IPS DF 4.7 (cell line): ENCODE measurements at regions not wholly inside any gene's neighbourhood (a gene's known extent, or its start where the extent isn't known, plus 50 kb on each side); places are given as distances from the start of the nearest gene placed in this dataset.

Source experiments
- DNase-seq: peaks from one replicate; pipeline ENCODE4 v3.0.0-alpha.2; 2013; ENCODE audit warnings: low spot score; ENCODE audit errors: extremely low read depth

- DNase-seq = no peak
Measured at GRCh38 chr3:194738254-194739093, 52.8 kb downstream of the FAM43A start.

DNA sequence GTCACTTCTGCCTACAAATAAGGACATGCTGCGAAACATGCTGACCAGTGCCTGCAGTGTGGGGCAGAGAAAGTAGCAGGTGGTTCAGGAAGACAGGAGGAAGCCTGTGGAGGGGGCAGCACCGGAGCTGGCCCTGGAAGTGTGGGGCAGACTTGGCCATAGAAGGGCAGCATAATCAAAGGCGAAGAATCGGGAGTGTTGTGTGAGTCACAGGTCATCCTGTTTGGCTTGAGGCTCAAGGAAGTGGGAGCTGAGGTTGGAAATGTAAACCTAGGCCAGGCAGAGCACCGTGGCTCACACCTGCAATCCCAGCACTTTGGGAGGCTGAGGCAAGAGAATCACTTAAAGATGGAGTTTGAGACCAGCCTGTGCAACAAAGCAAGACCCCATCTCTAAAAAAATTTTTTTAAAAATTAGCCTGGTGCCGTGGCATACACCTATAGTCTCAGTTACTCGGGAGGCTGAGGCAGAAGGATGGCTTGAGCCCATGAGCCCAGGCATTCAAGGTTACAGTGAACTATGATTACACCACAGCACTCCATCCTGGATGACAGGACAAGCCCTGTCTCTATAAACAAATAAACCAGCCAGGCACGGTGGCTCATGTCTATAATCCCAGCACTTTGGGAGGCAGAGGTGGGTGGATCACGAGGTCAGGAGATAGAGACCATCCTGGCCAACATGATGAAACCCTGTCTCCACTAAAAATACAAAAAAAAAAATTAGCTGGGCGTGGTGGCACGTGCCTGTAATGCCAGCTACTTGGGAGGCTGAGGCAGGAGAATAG lies 54.0 kb downstream of the FAM43A start:
- DNase-seq = no peak

GRCh38 chr3:194740859-194741491 lies 55.3 kb downstream of the FAM43A start:
- no peak for DNase-seq

- DNase-seq = no peak
Measured at GRCh38 chr3:194741916-194742315, 56.2 kb downstream of the FAM43A start.

DNA sequence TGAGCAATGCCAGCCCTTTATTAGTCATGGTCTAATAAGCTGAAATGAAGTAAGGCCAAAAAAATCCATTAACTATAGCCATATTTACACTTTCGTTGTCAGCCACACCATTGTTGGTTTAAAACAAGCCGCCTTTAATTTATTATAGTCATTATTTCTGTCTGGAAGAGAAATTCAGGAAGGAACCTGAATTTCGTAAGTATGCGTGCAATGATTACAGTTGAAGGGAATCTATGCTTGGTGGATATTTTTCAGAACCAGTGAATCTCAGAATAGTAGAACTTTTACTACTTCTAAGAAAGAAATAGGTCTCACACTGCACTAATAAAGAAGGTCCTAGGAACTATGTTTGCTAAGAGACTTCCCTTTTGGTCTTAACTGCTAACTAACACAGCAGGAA lies 59.1 kb downstream of the FAM43A start:
- no peak for DNase-seq

DNA sequence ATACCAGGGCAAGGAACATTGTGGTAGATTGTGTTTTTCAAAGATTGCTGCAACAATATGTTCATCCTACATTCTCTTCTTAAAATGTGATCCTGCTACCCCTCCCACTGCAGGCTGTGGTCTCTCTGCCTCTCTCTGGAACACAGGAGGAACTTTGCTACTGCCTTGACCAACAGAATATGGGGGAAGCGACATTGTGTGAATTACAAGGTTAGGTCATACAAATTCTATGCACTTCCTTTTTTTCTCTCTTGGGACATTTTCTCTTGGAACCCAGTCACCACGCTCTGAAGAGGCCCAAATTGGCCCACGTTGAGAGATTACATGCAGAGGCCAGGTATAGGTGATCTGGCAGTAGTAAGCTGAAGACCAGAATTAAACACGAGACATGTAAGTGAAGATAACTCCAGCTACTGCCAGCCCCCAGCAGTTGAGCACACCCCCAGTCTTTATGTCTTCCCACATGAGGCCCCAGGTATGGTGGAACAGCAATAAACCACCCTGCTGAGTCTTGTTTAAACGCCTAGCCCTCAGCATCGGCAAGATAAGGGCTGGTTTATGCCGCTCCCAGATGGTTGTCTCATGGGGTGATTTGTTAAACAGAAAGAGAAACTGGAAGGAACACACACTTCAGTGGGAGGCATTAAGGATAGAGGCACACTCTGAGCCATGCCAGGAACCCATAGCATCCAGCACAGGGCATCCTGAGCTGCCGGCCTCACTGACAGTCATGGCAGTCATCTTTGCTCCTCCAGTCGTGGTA lies 59.9 kb downstream of the FAM43A start:
- no peak for DNase-seq

DNA sequence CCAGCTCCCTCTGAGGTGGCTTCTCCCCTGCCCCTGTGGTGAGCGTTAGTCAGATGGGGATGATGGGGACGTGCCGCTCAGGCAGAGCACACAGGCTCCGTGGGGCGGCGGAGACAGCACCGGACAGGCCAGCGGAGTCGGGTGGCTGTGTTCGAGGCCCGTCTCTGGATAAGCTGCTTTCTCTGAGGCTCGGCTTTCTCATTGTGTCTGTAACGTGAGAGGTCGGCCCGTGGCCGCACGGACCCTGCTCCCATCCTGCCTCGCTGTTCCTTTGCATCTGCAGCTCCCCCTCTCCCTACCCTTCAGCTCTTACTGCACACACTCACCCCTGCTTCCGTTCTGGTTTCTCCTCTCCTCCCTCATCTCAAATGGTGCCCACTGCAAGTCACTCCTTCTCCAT lies 62.5 kb downstream of the FAM43A start:
- no peak for DNase-seq

- DNase-seq = no peak
Measured at GRCh38 chr3:194749631-194750490, 64.2 kb downstream of the FAM43A start.

- no peak for DNase-seq
Measured at GRCh38 chr3:194750491-194750828, 64.8 kb downstream of the FAM43A start.

GRCh38 chr3:194755671-194756459 lies 70.2 kb downstream of the FAM43A start:
- DNase-seq = no peak

- no peak for DNase-seq
Measured at GRCh38 chr3:194756460-194756779, 70.7 kb downstream of the FAM43A start.

GRCh38 chr3:194756791-194757325 lies 71.2 kb downstream of the FAM43A start:
- no peak for DNase-seq

DNA sequence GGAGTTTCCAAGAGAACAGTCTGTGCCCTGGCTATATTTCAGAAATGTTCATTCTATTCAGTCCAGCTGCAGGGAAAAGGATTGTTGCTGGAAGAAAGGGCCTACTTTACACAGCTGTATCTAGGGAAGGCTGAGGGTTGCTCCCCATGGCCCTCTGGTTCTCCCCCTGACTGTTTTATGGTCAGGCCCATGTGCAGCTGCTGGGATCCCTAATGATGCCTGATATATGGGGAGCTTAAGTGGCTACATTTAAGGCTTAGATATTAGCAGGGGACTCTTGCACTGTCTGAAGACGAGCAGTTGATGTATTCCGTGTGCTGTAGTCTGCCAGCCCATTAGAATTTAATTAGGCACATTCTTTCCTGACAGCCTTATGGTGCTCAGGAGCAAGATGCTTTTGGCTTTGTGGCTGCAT lies 72.0 kb downstream of the FAM43A start:
- no peak for DNase-seq

DNA sequence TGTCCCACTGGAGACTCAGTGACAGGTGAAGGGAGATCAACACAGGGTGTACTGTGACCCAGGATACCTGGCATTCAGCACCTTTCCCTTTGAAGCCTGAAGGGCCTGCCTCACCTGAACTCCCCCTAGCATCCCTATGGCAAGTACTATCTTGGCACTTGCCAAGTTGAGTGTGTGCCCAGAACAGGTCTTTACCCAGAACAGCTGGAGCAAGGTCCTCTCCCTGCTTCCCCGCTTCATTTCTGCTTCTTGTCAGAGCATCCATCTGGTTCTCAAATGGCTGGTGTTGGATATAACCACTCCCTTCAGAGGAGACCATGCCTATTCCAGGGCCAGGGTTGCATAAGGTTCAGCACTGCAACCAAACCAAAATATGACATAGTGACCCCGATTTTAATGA lies 73.0 kb downstream of the FAM43A start:
- DNase-seq = no peak

GRCh38 chr3:194760494-194761137 lies 74.9 kb downstream of the FAM43A start:
- no peak for DNase-seq

GRCh38 chr3:194761384-194761783 lies 75.7 kb downstream of the FAM43A start:
- DNase-seq = no peak

DNA sequence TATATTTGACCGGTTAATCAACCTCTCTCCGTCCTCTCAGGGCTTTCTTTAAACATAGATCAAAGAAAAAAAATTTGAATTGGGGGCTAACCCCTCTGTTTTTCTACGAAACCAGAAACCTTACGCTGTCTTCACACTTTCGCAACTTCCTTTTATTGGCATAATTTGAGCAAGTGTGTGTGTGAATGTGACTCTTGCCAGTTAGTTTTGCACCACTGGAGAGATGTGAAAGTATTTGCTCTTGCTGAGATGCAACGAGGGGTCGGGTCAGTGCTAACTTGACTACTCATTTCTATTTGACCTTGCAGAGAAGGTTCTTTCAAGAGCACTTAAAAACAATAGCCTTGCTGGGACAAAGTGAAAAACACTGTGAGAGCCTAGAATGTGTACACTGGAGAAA lies 81.2 kb downstream of the FAM43A start:
- no peak for DNase-seq

DNA sequence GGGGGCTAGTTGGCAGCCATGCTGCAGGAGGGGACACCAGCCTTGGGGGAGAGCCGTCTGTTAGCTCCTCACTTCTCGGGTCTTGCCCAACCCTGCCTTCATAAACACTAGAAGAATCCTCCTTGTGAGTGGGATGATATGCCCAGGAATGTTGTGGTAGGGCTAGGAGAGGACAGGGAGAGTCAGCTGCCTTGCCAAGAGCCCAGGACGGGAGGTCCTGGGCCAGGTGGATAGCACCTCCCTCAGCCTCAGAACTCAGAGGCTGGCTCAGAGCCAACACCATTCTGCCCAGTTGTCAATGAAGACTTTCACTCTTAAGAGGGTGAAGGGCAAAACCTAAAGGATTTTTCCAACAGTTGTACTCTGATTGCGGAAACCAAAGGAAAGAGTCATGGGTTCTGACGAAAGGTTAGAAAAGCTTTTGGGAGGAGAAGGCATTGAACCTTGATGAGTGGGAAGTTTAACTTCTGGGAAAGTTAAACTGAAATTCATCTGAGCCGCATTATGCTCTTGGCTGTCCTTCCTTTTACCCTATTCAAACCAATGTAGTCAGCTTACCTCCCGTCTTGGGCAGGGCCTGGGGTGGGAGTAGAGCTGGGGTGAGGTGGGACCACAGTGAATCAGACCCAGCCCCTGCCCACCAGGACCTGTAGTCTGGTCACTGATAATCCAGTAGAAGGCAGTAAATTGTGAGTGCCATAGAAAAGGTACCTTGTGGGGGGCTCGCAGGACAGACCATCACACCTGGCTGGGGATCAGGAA lies 81.9 kb downstream of the FAM43A start:
- no peak for DNase-seq
